Heart right ventricle (tissue), 16 donors: ENCODE measurements at regions not wholly inside any gene's neighbourhood (a gene's known extent, or its start where the extent isn't known, plus 50 kb on each side); places are given as distances from the start of the nearest gene placed in this dataset.

Experiments used
- ATAC-seq, 8 donors: fragments of 200-7000 bp; cut with Tn5 transposase; one replicate each; pipeline ENCODE4 v1.9.1; 2020; ENCODE audit warnings: mild to moderate bottlenecking in 8 of 8, moderate library complexity in 8 of 8, moderate number of reproducible peaks in 1 of 8
- DNase-seq, 2 donors: peaks; one replicate each; pipeline ENCODE4 v3.0.0-alpha.2; 2020
- H3K27ac ChIP-seq, 10 donors: fragments of 200-600 bp; sonication (generic) in 2 of 10; one replicate each; pipeline versions ENCODE4 v1.5.0 to v1.8.0; 2020 to 2022; ENCODE audit warnings: mild to moderate bottlenecking in 3 of 10
- H3K27me3 ChIP-seq, 7 donors: fragments of 200-600 bp; one replicate each; pipeline ENCODE4 v1.8.0; 2021 to 2022; ENCODE audit warnings: mild to moderate bottlenecking in 2 of 7
- H3K36me3 ChIP-seq, 9 donors: fragments of 200-600 bp; sonication (generic) in 1 of 9; one replicate each; pipeline versions ENCODE4 v1.5.0 to v1.8.0; 2020 to 2022; ENCODE audit warnings: mild to moderate bottlenecking in 2 of 9
- H3K4me1 ChIP-seq, 9 donors: fragments of 200-600 bp; sonication (generic) in 1 of 9; one replicate each; pipeline versions ENCODE4 v1.5.0 to v1.8.0; 2020 to 2022; ENCODE audit warnings: mild to moderate bottlenecking in 4 of 9
- H3K4me3 ChIP-seq, 10 donors: fragments of 200-600 bp; sonication (generic) in 2 of 10; one replicate each; pipeline versions ENCODE4 v1.5.0 to v1.8.0; 2020 to 2022; ENCODE audit warnings: mild to moderate bottlenecking in 7 of 10, moderate library complexity in 2 of 10
- H3K9me3 ChIP-seq, 11 donors: fragments of 200-600 bp in 10 of 11; sonication (generic) in 2 of 11; one replicate each; pipeline versions ENCODE4 v1.5.0 to v1.8.0; 2013 to 2022; ENCODE audit warnings: mild to moderate bottlenecking in 2 of 11, control low read depth in 1 of 11, moderate library complexity in 1 of 11
- WGBS, 2 donors: extraction: QIAGEN DNeasy Blood & Tissue Kit; methylation state at CpG; one replicate each; pipeline ENCODE4 v1.1.7; 2013; ENCODE audit warnings: inconsistent platforms in 1 of 2; 5-methylcytosine and 5-hydroxymethylcytosine counted together
- intact Hi-C, 10 donors: fragments of 100-400 bp; cut with DNase I; formaldehyde crosslinking; loops; one replicate each; pipeline versions ENCODE4 v1.11.1 to v1.14.2; 2022
- TF ChIP-seq, protein P1 (sequence below), 9 donors: fragments of 200-600 bp; sonication (generic) in 2 of 9; IDR thresholded peaks; one replicate each; pipeline versions ENCODE4 v1.5.0 to v1.8.0; 2021 to 2022; ENCODE audit warnings: antibody characterized with exemption in 9 of 9, mild to moderate bottlenecking in 5 of 9, moderate library complexity in 1 of 9
- donor health status: Arrhythmogenic right ventricular cardiomyopathy.
- donor health status: ischemic (EF 13 %, LVEDD 7.1; RV severe dilation, severe dysfunction).
- donor health status: healthy with polysubstance abuse.
- donor health status: DM: no; HTN: yes; CAD: no.
- donor health status: DM: no; HTN: no; CAD: no.
- donor health status: ischemic (EF 25% LVEDD 6.9; RV normal size, moderate dysfunction).
- donor health status: ischemic (EF 25% LVEDD 5.7; RV mildly dilated, moderate dysfunction).
- donor health status: healthy.
- donor health status: DM: yes; HTN: yes; CAD: no.
- donor health status: Ischemic cardiomyopathy.
- donor health status: ischemic (EF 35%, LVEDD 5.7; RV mildly dilated, moderate dysfunction).
- donor health status: nonischemic (EF 11% LVEDD 7.7; RV severe dilation, severe dysfunction).
- donor health status: DM: yes; HTN: yes; CAD: no.
- donor health status: PGD.
- donor health status: ischemic (EF 29% LVEDD 5.4; RV normal size, mild dysfunction).
- donor health status: nonischemic (EF 23%, LVEDD 6.1; RV moderate dilation, normal function).

DNA sequence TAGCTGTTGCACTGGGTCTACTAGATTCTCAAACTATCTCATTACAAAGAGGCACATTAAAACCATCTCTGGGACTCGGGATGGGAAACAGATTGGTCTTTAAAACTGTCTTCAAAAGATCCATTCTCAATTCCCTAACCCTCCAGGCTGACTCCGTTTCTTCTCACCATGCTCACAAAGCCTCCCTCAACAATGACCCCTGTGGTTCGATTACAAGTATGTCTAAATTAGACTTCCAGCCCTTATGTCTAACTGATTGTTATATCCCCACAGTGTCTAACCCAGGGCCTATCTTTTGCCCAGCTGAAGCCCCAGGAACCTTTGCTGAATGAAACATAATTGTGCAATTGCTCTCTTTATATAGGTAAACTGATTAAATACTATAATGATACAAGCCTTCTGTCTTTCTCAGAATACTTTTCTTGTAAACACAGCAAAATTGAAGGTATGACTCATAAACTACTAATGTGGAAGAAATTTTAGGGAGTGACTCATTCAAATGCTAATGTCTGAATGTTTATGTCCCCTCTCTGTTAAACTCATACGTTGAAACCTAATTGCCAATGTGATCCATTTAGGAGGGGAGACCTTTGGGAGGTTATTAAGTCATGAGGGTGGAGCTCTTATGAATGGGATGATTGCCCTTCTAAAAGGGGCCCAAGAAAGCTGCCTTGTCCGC lies 65.6 kb upstream of the DAB1 start:
- ATAC-seq (no peak), DNase-seq (no peak)
- no peak overlapping the region for H3K4me3 ChIP-seq
- 80 to 88% methylated on average over 5 of the region's 5 CpGs for WGBS, 2 donors
- TF ChIP-seq, protein P1, sequence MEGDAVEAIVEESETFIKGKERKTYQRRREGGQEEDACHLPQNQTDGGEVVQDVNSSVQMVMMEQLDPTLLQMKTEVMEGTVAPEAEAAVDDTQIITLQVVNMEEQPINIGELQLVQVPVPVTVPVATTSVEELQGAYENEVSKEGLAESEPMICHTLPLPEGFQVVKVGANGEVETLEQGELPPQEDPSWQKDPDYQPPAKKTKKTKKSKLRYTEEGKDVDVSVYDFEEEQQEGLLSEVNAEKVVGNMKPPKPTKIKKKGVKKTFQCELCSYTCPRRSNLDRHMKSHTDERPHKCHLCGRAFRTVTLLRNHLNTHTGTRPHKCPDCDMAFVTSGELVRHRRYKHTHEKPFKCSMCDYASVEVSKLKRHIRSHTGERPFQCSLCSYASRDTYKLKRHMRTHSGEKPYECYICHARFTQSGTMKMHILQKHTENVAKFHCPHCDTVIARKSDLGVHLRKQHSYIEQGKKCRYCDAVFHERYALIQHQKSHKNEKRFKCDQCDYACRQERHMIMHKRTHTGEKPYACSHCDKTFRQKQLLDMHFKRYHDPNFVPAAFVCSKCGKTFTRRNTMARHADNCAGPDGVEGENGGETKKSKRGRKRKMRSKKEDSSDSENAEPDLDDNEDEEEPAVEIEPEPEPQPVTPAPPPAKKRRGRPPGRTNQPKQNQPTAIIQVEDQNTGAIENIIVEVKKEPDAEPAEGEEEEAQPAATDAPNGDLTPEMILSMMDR (IDR thresholded peaks at IDR 0.05): no peak
- no peaks in the 10 kb centered on the region for H3K9me3 ChIP-seq
- H3K27me3 ChIP-seq: no peaks in the 10 kb centered on the region
- H3K4me1 ChIP-seq: no peaks in the 10 kb centered on the region
- no peak overlapping the region for H3K27ac ChIP-seq
- H3K36me3 ChIP-seq: no peaks in the 10 kb centered on the region
- intact Hi-C loops: no loop called here

DNA sequence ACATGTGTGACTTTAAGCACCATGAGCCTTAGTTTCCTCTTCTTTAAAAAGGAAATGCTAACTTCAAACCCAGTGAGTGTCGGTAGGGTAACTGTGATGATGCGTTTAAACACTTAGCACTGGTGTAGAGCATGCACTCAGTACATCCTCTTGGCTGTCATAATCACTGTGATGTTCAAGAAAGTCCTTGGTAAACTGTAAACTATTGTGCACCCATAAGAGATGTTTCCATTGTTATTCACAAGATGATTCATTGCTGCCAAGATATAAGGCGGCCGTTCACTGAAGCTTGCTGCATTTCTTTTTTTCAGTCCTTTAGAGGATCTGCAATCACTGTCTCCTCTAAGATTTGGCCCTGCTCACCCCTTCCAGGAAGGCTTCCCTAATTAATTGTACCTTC lies 61.8 kb upstream of the DAB1 start:
- H3K4me1 ChIP-seq: no peaks in the 10 kb centered on the region

DNA sequence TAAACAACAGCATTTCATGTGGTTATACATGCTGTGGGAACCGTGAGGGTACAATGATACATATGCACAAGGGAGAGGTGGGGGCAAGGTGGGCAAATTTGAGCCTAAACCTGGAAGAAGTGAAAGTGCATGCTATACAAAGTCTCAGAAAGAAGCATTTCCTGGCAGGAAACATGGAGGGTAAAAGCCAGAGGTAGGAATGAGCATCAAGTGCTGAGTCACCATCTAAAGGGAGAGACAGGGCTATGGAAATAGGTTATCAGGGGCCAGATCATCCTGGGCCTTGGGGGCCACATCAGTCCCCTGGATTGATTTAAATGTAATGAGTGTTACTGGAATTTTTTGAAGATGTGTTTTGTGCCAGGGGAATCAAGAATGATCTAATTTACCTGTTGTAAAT lies 60.1 kb upstream of the DAB1 start:
- intact Hi-C loops: no loop called here
- DNase-seq: no peak
- Histone ChIP-seq H3K4me3 (no peak overlapping the region), H3K9me3 (no peaks in the 10 kb centered on the region), H3K27me3 (no peaks in the 10 kb centered on the region), H3K36me3 (no peaks in the 10 kb centered on the region), H3K4me1 (no peaks in the 10 kb centered on the region), H3K27ac (no peak overlapping the region)
- WGBS, 2 donors: 91 to 97% methylated on average over 1 of the region's 1 CpG
- no peak for ATAC-seq
- TF ChIP-seq, protein P1 (IDR thresholded peaks at IDR 0.05): no peak

More for the DNA sequence above, 61.8 kb upstream of the DAB1 start:
- ATAC-seq (no peak), DNase-seq (no peak)
- 55 to 57% methylated on average over 4 of the region's 4 CpGs for WGBS, 2 donors
- intact Hi-C loops: no loop called here
- H3K9me3 ChIP-seq: no peaks in the 10 kb centered on the region
- H3K27me3 ChIP-seq: no peaks in the 10 kb centered on the region
- no peak overlapping the region for H3K4me3 ChIP-seq
- H3K36me3 ChIP-seq: no peaks in the 10 kb centered on the region
- TF ChIP-seq, protein P1 (IDR thresholded peaks at IDR 0.05): no peak
- no peak overlapping the region for H3K27ac ChIP-seq

DNA sequence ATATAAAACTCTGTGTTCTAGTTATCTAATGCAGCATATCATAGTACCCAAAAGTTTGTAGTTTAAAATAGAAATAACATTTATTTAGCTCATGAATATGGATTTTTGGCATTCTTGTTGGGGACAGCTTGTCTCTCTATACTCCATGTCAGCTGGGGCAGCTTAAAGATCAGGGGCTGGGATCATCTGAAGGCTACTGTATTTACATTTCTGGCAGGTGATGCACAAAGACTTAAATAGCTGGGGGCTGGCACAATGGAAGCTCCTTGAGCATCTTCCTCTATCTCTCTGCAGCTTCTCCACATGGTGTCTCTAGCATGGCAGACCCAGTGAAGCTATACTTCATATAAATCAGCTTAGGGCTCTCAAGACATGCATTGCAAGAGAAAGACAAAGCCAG lies 55.6 kb upstream of the DAB1 start:
- Histone ChIP-seq H3K9me3 (no peaks in the 10 kb centered on the region), H3K27ac (no peak overlapping the region), H3K36me3 (no peaks in the 10 kb centered on the region), H3K4me3 (no peak overlapping the region), H3K4me1 (no peaks in the 10 kb centered on the region), H3K27me3 (no peaks in the 10 kb centered on the region)
- TF ChIP-seq, protein P1 (IDR thresholded peaks at IDR 0.05): no peak
- no peak for DNase-seq
- no peak for ATAC-seq
- intact Hi-C loops: no loop called here
